HepG2 (cell line): ENCODE measurements at regions not wholly inside any gene's neighbourhood (a gene's known extent, or its start where the extent isn't known, plus 50 kb on each side); places are given as distances from the start of the nearest gene placed in this dataset.
"Not testable (repeated sequence)": the region's sequence is repeated elsewhere in the genome, so short reads cannot be mapped to it uniquely, and the experiment has no call there.

Experiments used
- ATAD3A ChIP-seq: sonication (generic); formaldehyde crosslinking; IDR thresholded peaks from 2 replicates; pipeline ENCODE4 v1.4.0; 2020; ENCODE audit warnings: missing genetic modification reagents
- ATF1 ChIP-seq: IDR thresholded peaks from 2 replicates; pipeline ENCODE4 v1.6.1; 2016; ENCODE audit warnings: mild to moderate bottlenecking, control low read depth
- CHD2 ChIP-seq: IDR thresholded peaks from 2 replicates; pipeline ENCODE4 v1.6.1; 2011; ENCODE audit warnings: low read depth, low read length, improper control_type of control experiment
- ETV5 ChIP-seq: IDR thresholded peaks from 2 replicates; pipeline ENCODE4 v1.6.1; 2018; ENCODE audit warnings: missing biosample characterization, missing genetic modification reagents, inconsistent platforms, borderline replicate concordance
- KMT2A ChIP-seq: sonication (generic); formaldehyde crosslinking; IDR thresholded peaks from 2 replicates; pipeline ENCODE4 v1.4.0; 2020; ENCODE audit warnings: missing genetic modification reagents
- POLR2A ChIP-seq, 2 experiments: IDR thresholded peaks; 2 replicates each; pipeline ENCODE4 v1.6.1; 2011; ENCODE audit warnings: low read depth in 2 of 2, low read length in 2 of 2, mild to moderate bottlenecking in 1 of 2, moderate library complexity in 1 of 2; ENCODE audit not compliant: insufficient read depth in 1 of 2
- POLR2AphosphoS5 ChIP-seq: IDR thresholded peaks from 2 replicates; pipeline ENCODE4 v1.6.1; 2012; ENCODE audit warnings: low read depth, low read length
- SIN3A ChIP-seq: IDR thresholded peaks from 2 replicates; pipeline ENCODE4 v1.6.1; 2011; ENCODE audit warnings: low read depth, mild to moderate bottlenecking, control low read depth, low read length, borderline replicate concordance
- SP140L ChIP-seq: sonication (generic); formaldehyde crosslinking; IDR thresholded peaks from 2 replicates; pipeline ENCODE4 v1.4.0; 2020; ENCODE audit warnings: missing genetic modification reagents, borderline replicate concordance
- U2AF2 ChIP-seq: fragments of 200-400 bp; formaldehyde crosslinking; IDR thresholded peaks from 2 replicates; pipeline ENCODE4 v1.6.1; 2017; ENCODE audit warnings: low read depth, mild to moderate bottlenecking, low read length
- YY1 ChIP-seq: IDR thresholded peaks from 2 replicates; pipeline ENCODE4 v1.6.1; 2011; ENCODE audit warnings: low read length, low read depth, moderate library complexity, mild to moderate bottlenecking; ENCODE audit not compliant: insufficient read depth, insufficient replicate concordance
- TF ChIP-seq, protein P1 (sequence below): sonication (generic); formaldehyde crosslinking; IDR thresholded peaks from 2 replicates; pipeline ENCODE4 v1.8.0; 2022; ENCODE audit warnings: missing genetic modification reagents, mild to moderate bottlenecking, inconsistent platforms, borderline replicate concordance
- TF ChIP-seq, protein P2 (sequence below): sonication (generic); formaldehyde crosslinking; IDR thresholded peaks from 2 replicates; pipeline ENCODE4 v1.5.0; 2020; ENCODE audit warnings: mild to moderate bottlenecking, missing genetic modification reagents, moderate library complexity

DNA sequence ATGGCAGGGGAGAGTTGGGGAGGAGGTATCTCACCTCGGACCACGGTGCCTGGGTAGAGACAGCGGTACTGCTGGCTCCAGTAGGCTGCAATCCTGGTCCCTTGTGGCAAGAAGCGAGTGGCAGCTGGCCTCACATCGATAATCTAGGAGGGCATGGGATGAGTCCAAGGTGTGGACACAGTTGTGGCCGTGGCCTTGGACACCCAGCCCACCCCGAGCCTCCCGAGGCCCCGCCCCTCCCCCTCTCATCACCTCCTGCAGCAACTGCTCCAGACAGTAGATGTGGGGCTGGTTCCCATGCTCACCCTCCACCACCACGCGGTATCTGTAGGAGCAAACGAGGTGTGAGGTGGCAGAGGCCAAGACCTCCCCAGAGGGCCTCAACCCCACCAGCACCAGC is 418.6 kb upstream of the ZNF722 start:
- not testable (repeated sequence) for TF ChIP-seq SP140L (CRISPR knock-in tag); POLR2A (IDR thresholded peaks at IDR 0.05; ENCODE audit: insufficient read depth in 1 of 2, low read depth in 2 of 2, low read length in 2 of 2); ETV5; KMT2A (CRISPR knock-in tag); U2AF2; SIN3A; CHD2; POLR2AphosphoS5; ATF1 (CRISPR knock-in tag); YY1; ATAD3A (CRISPR knock-in tag)
- TF ChIP-seq, protein P1, sequence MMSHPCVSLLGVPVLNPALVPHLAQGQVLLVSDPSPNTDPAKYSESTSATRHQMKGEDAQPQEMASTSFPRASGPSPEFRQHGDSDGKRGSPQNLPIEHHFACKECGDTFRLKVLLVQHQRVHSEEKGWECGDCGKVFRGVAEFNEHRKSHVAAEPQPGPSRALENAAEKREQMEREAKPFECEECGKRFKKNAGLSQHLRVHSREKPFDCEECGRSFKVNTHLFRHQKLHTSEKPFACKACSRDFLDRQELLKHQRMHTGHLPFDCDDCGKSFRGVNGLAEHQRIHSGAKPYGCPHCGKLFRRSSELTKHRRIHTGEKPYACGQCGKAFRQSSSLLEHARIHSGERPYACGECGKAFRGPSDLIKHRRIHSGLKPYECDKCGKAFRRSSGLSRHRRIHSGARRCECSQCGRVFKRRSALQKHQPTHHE (CRISPR knock-in tag): not testable (repeated sequence)
- TF ChIP-seq, protein P2, sequence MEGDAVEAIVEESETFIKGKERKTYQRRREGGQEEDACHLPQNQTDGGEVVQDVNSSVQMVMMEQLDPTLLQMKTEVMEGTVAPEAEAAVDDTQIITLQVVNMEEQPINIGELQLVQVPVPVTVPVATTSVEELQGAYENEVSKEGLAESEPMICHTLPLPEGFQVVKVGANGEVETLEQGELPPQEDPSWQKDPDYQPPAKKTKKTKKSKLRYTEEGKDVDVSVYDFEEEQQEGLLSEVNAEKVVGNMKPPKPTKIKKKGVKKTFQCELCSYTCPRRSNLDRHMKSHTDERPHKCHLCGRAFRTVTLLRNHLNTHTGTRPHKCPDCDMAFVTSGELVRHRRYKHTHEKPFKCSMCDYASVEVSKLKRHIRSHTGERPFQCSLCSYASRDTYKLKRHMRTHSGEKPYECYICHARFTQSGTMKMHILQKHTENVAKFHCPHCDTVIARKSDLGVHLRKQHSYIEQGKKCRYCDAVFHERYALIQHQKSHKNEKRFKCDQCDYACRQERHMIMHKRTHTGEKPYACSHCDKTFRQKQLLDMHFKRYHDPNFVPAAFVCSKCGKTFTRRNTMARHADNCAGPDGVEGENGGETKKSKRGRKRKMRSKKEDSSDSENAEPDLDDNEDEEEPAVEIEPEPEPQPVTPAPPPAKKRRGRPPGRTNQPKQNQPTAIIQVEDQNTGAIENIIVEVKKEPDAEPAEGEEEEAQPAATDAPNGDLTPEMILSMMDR (CRISPR knock-in tag): not testable (repeated sequence)
